GM19468 (cell line): ENCODE measurements at regions not wholly inside any gene's neighbourhood (a gene's known extent, or its start where the extent isn't known, plus 50 kb on each side); places are given as distances from the start of the nearest gene placed in this dataset.
"Not testable (repeated sequence)": the region's sequence is repeated elsewhere in the genome, so short reads cannot be mapped to it uniquely, and the experiment has no call there.

Experiments used
- ATAC-seq: cut with Tn5 transposase; IDR thresholded peaks from one replicate; pipeline ENCODE4 v1.9.1; 2021; ENCODE audit warnings: mild to moderate bottlenecking, moderate library complexity, moderate number of reproducible peaks; ENCODE audit not compliant: unreplicated experiment; ENCODE audit errors: extremely low read depth

GRCh38 chr1:91101328-91101727 is 79.5 kb upstream of the ZNF644 start:
- no peak for ATAC-seq

- no peak for ATAC-seq
Measured at GRCh38 chr1:91099746-91100621, 78.1 kb upstream of the ZNF644 start.

- ATAC-seq, result no peak
Measured at GRCh38 chr1:91098299-91098906, 76.6 kb upstream of the ZNF644 start.

- ATAC-seq, result not testable (repeated sequence)
Measured at GRCh38 chr1:91095321-91095720, 73.5 kb upstream of the ZNF644 start.

GRCh38 chr1:91092503-91092902 is 70.7 kb upstream of the ZNF644 start:
- ATAC-seq, result no peak

- no peak for ATAC-seq
Measured at GRCh38 chr1:91091812-91092211, 70.0 kb upstream of the ZNF644 start.

GRCh38 chr1:91080650-91081049 is 58.8 kb upstream of the ZNF644 start:
- no peak for ATAC-seq

- ATAC-seq, result no peak
Measured at GRCh38 chr1:91078859-91079258, 57.0 kb upstream of the ZNF644 start.

- ATAC-seq, result no peak
Measured at GRCh38 chr1:91076834-91077233, 55.0 kb upstream of the ZNF644 start.

GRCh38 chr1:91075233-91076135 is 53.6 kb upstream of the ZNF644 start:
- no peak for ATAC-seq

GRCh38 chr1:91073299-91073698 is 51.5 kb upstream of the ZNF644 start:
- no peak for ATAC-seq

GRCh38 chr1:91071838-91072237 is 50.0 kb upstream of the ZNF644 start:
- no peak for ATAC-seq
